ENCODE measurements at regions not wholly inside any gene's neighbourhood (a gene's known extent, or its start where the extent isn't known, plus 50 kb on each side); places are given as distances from the start of the nearest gene placed in this dataset.

- Mint-ChIP-seq H3K27me3 (ENCODE audit: low read depth) (no peaks in the 10 kb centered on the region), H3K4me3 (no peak overlapping the region), H3K27ac (no peak overlapping the region), H3K9me3 (no peaks in the 10 kb centered on the region), H3K36me3 (ENCODE audit: insufficient read depth in 1 of 3, low read depth in 3 of 3) (no peaks in the 10 kb centered on the region; a peak in 1 of 7 replicates), H3K4me1 (peaks cover 4 to 5% of the 10 kb centered on the region in 2 experiments; a peak in 3 of 4 replicates)
- Histone ChIP-seq H4K5ac (ENCODE audit: insufficient read length, low read depth, low read length) (no peak overlapping the region), H3K27ac (ENCODE audit: insufficient read length, low read depth, low read length) (no peak overlapping the region), H3K4me1 (ENCODE audit: insufficient read depth, low read length) (no peaks in the 10 kb centered on the region), H3T11ph (ENCODE audit: low read length) (no peak overlapping the region), H2BK5ac (ENCODE audit: insufficient read length, low read length) (no peak overlapping the region), H2BK15ac (ENCODE audit: low read depth, low read length) (no peak overlapping the region), H2AFZ (ENCODE audit: low read length) (no peak overlapping the region), H3K4ac (ENCODE audit: low read depth, low read length) (no peak overlapping the region), H3K56ac (ENCODE audit: insufficient read length, low read depth, low read length) (no peak overlapping the region), H3K79me2 (ENCODE audit: insufficient read depth, low read length) (no peaks in the 10 kb centered on the region), H3K23ac (ENCODE audit: insufficient read length, low read depth, low read length) (no peak overlapping the region), H3K18ac (ENCODE audit: insufficient read length, low read depth, low read length) (no peak overlapping the region), H4K20me1 (ENCODE audit: control insufficient read depth, insufficient read depth, insufficient read length) (no peaks in the 10 kb centered on the region), H2BK120ac (ENCODE audit: low read depth, low read length, poor library complexity, severe bottlenecking) (no peak overlapping the region), H3K23me2 (ENCODE audit: insufficient read length, low read depth, low read length, poor library complexity, severe bottlenecking) (no peaks in the 10 kb centered on the region), H3K9me3 (ENCODE audit: control insufficient read depth, low read depth, low read length) (no peaks in the 10 kb centered on the region), H3K14ac (ENCODE audit: insufficient read depth, low read length) (no peak overlapping the region), H2AK5ac (ENCODE audit: insufficient read length, low read length) (no peak overlapping the region), H4K91ac (ENCODE audit: insufficient read length, low read depth, low read length) (no peak overlapping the region), H2BK12ac (ENCODE audit: insufficient read length, low read depth, low read length) (no peak overlapping the region), H2BK20ac (ENCODE audit: low read depth, low read length, poor library complexity, severe bottlenecking) (no peak overlapping the region), H3K79me1 (ENCODE audit: insufficient read depth, low read depth, low read length, poor library complexity, severe bottlenecking) (no peaks in the 10 kb centered on the region), H3K4me2 (ENCODE audit: insufficient read depth, insufficient read length, low read length) (no peak overlapping the region), H3K27me3 (ENCODE audit: insufficient read depth, low read length) (no peaks in the 10 kb centered on the region), H3K9ac (ENCODE audit: extremely low read depth, insufficient read length, low read length) (no peak overlapping the region), H4K8ac (replicated peaks; ENCODE audit: insufficient read length, low read depth, low read length) (no peak overlapping the region)
- TF ChIP-seq CTCF (conservative IDR thresholded peaks at IDR 0.05) = no peak
- DNase-seq = no peak
- no CpG with 5 or more reads among the region's 1 CpG for WGBS (ENCODE audit: extremely low coverage, insufficient read length, low lambda C conversion rate)
These were observed 659.4 kb upstream of the C9orf72 start for GRCh38 chr9:28232686-28233085.

All from H9 (cell line).